ENCODE measurements at regions not wholly inside any gene's neighbourhood (a gene's known extent, or its start where the extent isn't known, plus 50 kb on each side); places are given as distances from the start of the nearest gene placed in this dataset.

GRCh38 chr4:189376901-189377300, 563.8 kb upstream of the FRG1 start:
- DNase-seq (ENCODE audit: low spot score) = no peak

DNA sequence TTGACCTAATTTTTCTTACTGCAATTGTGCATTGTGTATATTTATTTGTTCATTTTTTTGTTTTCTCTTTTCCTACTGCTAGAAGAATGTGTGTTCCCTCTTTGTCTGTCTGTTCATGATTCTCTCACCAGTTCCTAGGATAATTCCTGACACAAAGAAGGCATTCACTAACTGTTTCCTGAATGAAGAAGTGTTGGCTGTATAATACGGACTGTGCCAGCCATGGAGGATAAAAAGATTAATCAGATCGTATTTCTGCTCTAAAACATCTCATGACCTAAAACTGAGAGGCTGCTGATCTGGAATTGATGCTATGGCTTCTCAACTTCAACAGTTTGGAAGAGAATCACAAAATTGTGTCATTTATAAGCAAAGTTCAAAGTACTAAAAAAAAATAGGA, 563.1 kb upstream of the FRG1 start:
- no peak for DNase-seq (ENCODE audit: low spot score)

- no peak for DNase-seq (ENCODE audit: low spot score)
These were observed 555.6 kb upstream of the FRG1 start for GRCh38 chr4:189385098-189385497.

DNA sequence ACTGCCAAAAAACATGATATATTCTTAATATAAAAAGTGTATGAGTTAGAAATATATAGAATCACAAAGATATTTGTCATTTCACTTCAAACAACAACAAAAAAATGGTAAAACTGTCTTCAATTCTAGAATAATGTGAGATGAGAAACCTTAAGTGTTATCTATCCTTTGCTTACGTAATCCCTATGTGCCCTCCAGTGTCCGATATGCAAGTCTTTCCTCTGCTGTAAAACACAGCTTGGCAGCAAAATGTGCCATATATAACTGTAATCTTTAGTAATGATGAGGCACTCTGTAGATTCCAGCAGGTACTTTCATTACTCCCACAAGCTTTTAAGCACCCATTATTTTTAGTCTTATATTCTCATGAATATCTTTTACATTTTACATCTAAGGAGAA, 555.1 kb upstream of the FRG1 start:
- DNase-seq (ENCODE audit: low spot score) = no peak

GRCh38 chr4:189396435-189396834, 544.2 kb upstream of the FRG1 start:
- DNase-seq (ENCODE audit: low spot score) = no peak

GRCh38 chr4:189404271-189404670, 536.4 kb upstream of the FRG1 start:
- no peak for DNase-seq (ENCODE audit: low spot score)

- no peak for DNase-seq (ENCODE audit: low spot score)
These were observed 531.5 kb upstream of the FRG1 start for GRCh38 chr4:189409158-189409557.

GRCh38 chr4:189414021-189414420, 526.7 kb upstream of the FRG1 start:
- no peak for DNase-seq (ENCODE audit: low spot score)

DNA sequence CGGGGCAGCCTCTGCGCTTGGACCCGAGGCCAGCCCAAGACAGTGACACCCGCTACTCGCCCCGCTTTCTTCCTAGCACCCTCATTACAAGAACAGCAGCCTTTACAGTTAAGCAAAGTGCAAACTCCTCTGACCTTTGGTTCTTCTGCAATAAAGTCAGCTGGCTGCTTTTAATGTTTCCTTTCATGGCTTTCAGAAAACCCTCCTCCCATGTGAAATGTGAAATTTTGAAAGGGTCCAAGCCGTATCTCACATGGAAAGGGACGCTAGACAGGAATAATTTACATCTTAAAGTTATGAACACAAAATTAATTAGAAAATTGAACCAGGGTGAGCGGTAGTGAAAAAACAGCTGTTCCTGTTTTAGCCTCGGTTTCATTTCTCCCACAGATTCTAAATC, 520.1 kb upstream of the FRG1 start:
- no peak for DNase-seq (ENCODE audit: low spot score)

DNA sequence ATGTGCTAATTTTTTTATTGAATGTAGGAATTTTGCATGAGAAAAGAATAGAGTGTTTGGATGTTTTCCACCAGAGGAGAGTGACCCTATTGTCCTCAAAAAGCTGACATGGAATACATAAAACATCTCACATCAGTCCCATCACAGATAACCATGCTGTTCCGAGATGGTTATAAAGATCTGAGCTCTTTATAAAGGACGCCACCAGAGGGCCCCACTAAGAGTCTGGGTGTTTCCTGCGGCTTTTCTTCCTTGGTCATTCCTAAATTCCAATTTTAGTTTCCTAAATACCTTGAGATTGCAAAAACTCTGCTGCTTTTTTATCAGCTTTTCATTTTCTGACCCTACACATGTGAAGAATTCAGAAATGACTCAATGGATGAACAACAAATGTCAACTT, 504.5 kb upstream of the FRG1 start:
- no peak for DNase-seq (ENCODE audit: low spot score)

GRCh38 chr4:189440716-189441115, 500.0 kb upstream of the FRG1 start:
- DNase-seq (ENCODE audit: low spot score) = no peak

DNA sequence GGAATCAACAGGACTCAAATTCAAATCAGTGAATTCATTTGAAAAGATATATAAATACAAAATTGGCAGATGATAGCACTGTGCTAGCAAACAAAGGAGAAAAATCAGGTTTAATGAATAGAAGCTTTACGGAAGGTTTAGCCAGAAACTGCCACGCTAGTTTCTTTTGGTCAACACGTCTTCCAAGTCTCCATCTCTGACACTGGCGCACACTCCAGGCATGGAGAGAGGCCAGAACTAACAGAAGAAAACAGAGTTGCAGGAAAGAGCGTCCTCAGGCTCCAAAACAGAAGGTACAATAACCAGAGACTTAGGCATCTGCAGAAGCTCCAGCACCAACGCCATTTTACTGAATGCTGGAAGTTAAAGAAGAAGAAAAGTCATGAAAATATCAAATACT, 497.3 kb upstream of the FRG1 start:
- no peak for DNase-seq (ENCODE audit: low spot score)

- no peak for DNase-seq (ENCODE audit: low spot score)
These were observed 495.1 kb upstream of the FRG1 start for GRCh38 chr4:189445613-189446012.

GRCh38 chr4:189463734-189464133, 476.9 kb upstream of the FRG1 start:
- no peak for DNase-seq (ENCODE audit: low spot score)

- no peak for DNase-seq (ENCODE audit: low spot score)
These were observed 446.3 kb upstream of the FRG1 start for GRCh38 chr4:189494407-189494806.

GRCh38 chr4:189497516-189497915, 443.2 kb upstream of the FRG1 start:
- DNase-seq (ENCODE audit: low spot score) = no peak

DNA sequence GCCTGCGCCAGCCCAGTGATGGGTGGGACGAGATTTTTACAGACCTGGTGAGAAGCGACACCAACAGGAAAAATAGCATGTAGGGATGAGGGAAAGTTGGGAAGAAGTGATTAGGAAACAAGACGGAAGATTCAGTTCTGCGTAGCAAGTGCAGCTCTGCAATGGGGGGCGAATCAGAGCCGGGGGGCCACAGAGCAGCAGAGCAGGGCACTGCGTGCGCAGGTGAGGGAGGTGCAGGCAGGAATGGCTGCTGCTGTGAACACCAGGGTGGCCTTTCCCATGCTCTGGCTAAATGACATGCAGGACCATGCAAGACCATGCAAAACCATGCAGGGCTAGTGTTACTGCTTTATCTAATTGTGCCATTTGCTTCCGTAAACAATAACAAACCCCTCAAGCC, 442.7 kb upstream of the FRG1 start:
- DNase-seq (ENCODE audit: low spot score) = no peak

DNA sequence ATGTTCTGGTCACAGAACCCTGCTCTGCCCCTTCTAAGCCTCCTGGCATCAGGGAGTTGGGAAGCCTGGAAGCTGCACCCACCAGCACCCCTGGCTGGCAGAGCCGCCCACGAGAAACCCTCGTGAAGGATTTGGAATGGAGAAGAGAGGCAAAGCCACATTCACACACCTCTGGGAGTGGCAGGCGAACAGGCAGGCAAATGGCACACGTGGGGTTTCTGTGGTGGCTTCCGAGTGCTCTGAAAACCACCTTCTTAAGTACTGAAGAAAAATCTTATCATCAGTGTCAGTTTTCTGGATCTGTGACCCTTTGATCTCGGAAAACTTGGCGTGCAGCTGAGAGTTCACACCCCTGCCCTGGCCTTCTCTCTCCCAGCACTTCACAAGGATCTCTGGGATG, 442.2 kb upstream of the FRG1 start:
- no peak for DNase-seq (ENCODE audit: low spot score)

- DNase-seq (ENCODE audit: low spot score) = no peak
These were observed 441.0 kb upstream of the FRG1 start for GRCh38 chr4:189499696-189500095.

- DNase-seq (ENCODE audit: low spot score) = no peak
These were observed 439.7 kb upstream of the FRG1 start for GRCh38 chr4:189500970-189501369.

- no peak for DNase-seq (ENCODE audit: low spot score)
These were observed 437.7 kb upstream of the FRG1 start for GRCh38 chr4:189502841-189503435.

DNA sequence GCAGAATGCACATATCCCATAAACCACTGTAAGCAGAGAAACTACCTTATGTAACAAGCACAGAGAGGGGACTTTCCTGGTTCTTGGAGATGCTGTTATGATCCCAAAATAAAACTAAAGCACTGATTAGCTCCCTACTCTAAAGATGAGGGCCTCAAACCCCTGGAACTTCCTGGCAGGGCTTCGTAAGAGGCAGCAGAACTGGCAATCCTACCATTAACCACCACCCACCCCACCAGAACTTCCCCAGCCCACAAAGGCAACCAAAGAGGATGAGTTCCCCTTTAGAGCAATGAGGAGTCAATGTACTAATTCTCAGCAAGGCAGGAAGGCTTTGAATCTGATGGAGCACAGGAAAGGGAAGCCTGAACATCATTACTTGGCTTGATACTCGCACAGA, 436.5 kb upstream of the FRG1 start:
- DNase-seq (ENCODE audit: low spot score) = no peak

GRCh38 chr4:189505380-189505779, 435.3 kb upstream of the FRG1 start:
- DNase-seq (ENCODE audit: low spot score) = no peak

DNA sequence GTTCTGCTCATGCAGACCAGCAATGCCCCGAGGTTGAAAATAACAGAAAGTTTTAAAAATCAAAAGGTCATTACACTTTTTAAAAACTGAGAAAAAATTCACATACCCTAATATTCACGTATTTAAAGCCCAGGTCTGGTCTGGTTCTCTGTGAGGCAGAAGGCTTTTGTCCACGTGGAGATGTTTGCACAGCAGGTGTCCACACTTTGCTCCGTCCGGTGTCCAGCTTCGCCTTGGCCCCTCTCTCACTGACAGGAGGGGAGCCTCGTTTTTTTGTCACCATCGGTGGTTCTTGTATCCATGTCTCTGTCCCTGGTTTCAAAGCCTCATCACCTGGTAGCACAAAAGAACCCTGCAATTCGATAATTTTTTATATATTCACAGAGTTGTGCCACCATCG, 434.6 kb upstream of the FRG1 start:
- DNase-seq (ENCODE audit: low spot score) = no peak

GRCh38 chr4:189507060-189507459, 433.6 kb upstream of the FRG1 start:
- no peak for DNase-seq (ENCODE audit: low spot score)

Data from left forelimb (tissue), 1 donor.